ENCODE measurements at regions not wholly inside any gene's neighbourhood (a gene's known extent, or its start where the extent isn't known, plus 50 kb on each side); places are given as distances from the start of the nearest gene placed in this dataset.

GRCh38 chr12:31217356-31218130, 108.4 kb downstream of the SINHCAF start:
- TF ChIP-seq CHD2 (IDR thresholded peaks at IDR 0.05; ENCODE audit: low read length, partially characterized antibody) (no peak), POLR2AphosphoS5 (IDR thresholded peaks at IDR 0.05; ENCODE audit: low read depth, low read length) (no peak), YY1 (IDR thresholded peaks at IDR 0.05; ENCODE audit: low read depth) (no peak)
- TF ChIP-seq, protein P1, sequence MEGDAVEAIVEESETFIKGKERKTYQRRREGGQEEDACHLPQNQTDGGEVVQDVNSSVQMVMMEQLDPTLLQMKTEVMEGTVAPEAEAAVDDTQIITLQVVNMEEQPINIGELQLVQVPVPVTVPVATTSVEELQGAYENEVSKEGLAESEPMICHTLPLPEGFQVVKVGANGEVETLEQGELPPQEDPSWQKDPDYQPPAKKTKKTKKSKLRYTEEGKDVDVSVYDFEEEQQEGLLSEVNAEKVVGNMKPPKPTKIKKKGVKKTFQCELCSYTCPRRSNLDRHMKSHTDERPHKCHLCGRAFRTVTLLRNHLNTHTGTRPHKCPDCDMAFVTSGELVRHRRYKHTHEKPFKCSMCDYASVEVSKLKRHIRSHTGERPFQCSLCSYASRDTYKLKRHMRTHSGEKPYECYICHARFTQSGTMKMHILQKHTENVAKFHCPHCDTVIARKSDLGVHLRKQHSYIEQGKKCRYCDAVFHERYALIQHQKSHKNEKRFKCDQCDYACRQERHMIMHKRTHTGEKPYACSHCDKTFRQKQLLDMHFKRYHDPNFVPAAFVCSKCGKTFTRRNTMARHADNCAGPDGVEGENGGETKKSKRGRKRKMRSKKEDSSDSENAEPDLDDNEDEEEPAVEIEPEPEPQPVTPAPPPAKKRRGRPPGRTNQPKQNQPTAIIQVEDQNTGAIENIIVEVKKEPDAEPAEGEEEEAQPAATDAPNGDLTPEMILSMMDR (IDR thresholded peaks at IDR 0.05): no peak
